ENCODE measurements at regions not wholly inside any gene's neighbourhood (a gene's known extent, or its start where the extent isn't known, plus 50 kb on each side); places are given as distances from the start of the nearest gene placed in this dataset.

- Mint-ChIP-seq H3K36me3 (peaks cover 27% of the 10 kb centered on the region), H3K4me3 (no peak overlapping the region), H3K27ac (no peak overlapping the region), H3K27me3 (ENCODE audit: low read depth in 2 of 2) (peaks cover 0 to 10% of the 10 kb centered on the region in 2 donors), H3K9me3 (peaks cover 9 to 22% of the 10 kb centered on the region in 2 donors), H3K4me1 (no peaks in the 10 kb centered on the region)
- H3K36me3 ChIP-seq (ENCODE audit: control insufficient read depth, insufficient read depth, low read length): no peaks in the 10 kb centered on the region
- H3K4me1 ChIP-seq (ENCODE audit: control insufficient read depth, insufficient read depth, low read length): no peaks in the 10 kb centered on the region
- ATAC-seq (no peak), DNase-seq (no peak)
- peaks cover 26% of the 10 kb centered on the region for H3K9me3 ChIP-seq (ENCODE audit: control insufficient read depth, insufficient read depth, low read length)
- no peak overlapping the region for H3K27ac ChIP-seq (ENCODE audit: low read length)
- intact Hi-C loops (cut with micrococcal nuclease): no loop called here
- no peaks in the 10 kb centered on the region for H3K27me3 ChIP-seq (ENCODE audit: control insufficient read depth, insufficient read depth, low read length)
- no peak overlapping the region for H3K4me3 ChIP-seq (ENCODE audit: low read length)
- TF ChIP-seq, protein P1, sequence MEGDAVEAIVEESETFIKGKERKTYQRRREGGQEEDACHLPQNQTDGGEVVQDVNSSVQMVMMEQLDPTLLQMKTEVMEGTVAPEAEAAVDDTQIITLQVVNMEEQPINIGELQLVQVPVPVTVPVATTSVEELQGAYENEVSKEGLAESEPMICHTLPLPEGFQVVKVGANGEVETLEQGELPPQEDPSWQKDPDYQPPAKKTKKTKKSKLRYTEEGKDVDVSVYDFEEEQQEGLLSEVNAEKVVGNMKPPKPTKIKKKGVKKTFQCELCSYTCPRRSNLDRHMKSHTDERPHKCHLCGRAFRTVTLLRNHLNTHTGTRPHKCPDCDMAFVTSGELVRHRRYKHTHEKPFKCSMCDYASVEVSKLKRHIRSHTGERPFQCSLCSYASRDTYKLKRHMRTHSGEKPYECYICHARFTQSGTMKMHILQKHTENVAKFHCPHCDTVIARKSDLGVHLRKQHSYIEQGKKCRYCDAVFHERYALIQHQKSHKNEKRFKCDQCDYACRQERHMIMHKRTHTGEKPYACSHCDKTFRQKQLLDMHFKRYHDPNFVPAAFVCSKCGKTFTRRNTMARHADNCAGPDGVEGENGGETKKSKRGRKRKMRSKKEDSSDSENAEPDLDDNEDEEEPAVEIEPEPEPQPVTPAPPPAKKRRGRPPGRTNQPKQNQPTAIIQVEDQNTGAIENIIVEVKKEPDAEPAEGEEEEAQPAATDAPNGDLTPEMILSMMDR (IDR thresholded peaks at IDR 0.05): no peak
Measured at GRCh38 chr6:148667395-148667794, 79.4 kb upstream of the UST start.

DNA sequence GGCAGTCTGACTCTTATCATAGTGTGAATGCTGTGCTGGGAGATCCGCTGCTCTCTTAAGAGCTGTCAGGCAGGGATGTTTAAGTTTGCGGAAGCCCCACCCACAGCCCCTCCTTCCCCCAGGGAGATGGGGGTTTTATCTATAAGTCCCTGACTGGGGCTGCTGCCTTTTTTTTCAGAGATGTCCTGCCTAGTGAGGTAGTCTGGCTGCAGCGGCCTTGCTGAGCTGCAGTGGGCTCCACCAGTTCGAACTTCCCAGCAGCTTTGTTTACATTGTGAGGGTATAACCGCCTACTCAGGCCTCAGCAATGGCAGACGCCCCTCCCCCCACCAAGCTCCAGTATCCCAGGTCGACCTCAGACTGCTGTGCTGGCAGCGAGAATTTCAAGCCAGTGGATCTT is 75.7 kb upstream of the UST start:
- 86% methylated on average over 6 of the region's 8 CpGs for WGBS (ENCODE audit: insufficient coverage)
- intact Hi-C loops (cut with micrococcal nuclease): no loop called here
- peaks cover 27% of the 10 kb centered on the region for H3K36me3 Mint-ChIP-seq
- no peaks in the 10 kb centered on the region for H3K4me1 Mint-ChIP-seq
- Histone ChIP-seq H3K9me3 (ENCODE audit: control insufficient read depth, insufficient read depth, low read length) (peaks cover 34% of the 10 kb centered on the region), H3K36me3 (ENCODE audit: control insufficient read depth, insufficient read depth, low read length) (no peaks in the 10 kb centered on the region), H3K4me1 (ENCODE audit: control insufficient read depth, insufficient read depth, low read length) (no peaks in the 10 kb centered on the region), H3K27me3 (ENCODE audit: control insufficient read depth, insufficient read depth, low read length) (no peaks in the 10 kb centered on the region), H3K27ac (ENCODE audit: low read length) (no peak overlapping the region), H3K4me3 (ENCODE audit: low read length) (no peak overlapping the region)
- ATAC-seq: no peak
- peaks cover 11 to 22% of the 10 kb centered on the region in 2 donors for H3K9me3 Mint-ChIP-seq
- TF ChIP-seq, protein P1 (IDR thresholded peaks at IDR 0.05): no peak
- no peak overlapping the region for H3K4me3 Mint-ChIP-seq
- H3K27ac Mint-ChIP-seq: no peak overlapping the region
- peaks cover 11 to 18% of the 10 kb centered on the region in 2 donors for H3K27me3 Mint-ChIP-seq (ENCODE audit: low read depth in 2 of 2)
- no peak for DNase-seq

GRCh38 chr6:148671952-148672351 is 74.9 kb upstream of the UST start:
- no peaks in the 10 kb centered on the region for H3K36me3 ChIP-seq (ENCODE audit: control insufficient read depth, insufficient read depth, low read length)
- Mint-ChIP-seq H3K4me1 (no peaks in the 10 kb centered on the region), H3K36me3 (peaks cover 19% of the 10 kb centered on the region), H3K9me3 (peaks cover 8 to 15% of the 10 kb centered on the region in 2 donors), H3K4me3 (no peak overlapping the region), H3K27ac (no peak overlapping the region), H3K27me3 (ENCODE audit: low read depth in 2 of 2) (peaks cover 11 to 18% of the 10 kb centered on the region in 2 donors)
- H3K27ac ChIP-seq (ENCODE audit: low read length): no peak overlapping the region
- H3K27me3 ChIP-seq (ENCODE audit: control insufficient read depth, insufficient read depth, low read length): no peaks in the 10 kb centered on the region
- DNase-seq (no peak), ATAC-seq (no peak)
- H3K4me1 ChIP-seq (ENCODE audit: control insufficient read depth, insufficient read depth, low read length): no peaks in the 10 kb centered on the region
- H3K4me3 ChIP-seq (ENCODE audit: low read length): no peak overlapping the region
- TF ChIP-seq, protein P1 (IDR thresholded peaks at IDR 0.05): no peak
- peaks cover 27% of the 10 kb centered on the region for H3K9me3 ChIP-seq (ENCODE audit: control insufficient read depth, insufficient read depth, low read length)
- intact Hi-C loops (cut with micrococcal nuclease): no loop called here

GRCh38 chr6:148674306-148674705 is 72.5 kb upstream of the UST start:
- Histone ChIP-seq H3K4me1 (ENCODE audit: control insufficient read depth, insufficient read depth, low read length) (peaks cover 7% of the 10 kb centered on the region), H3K27me3 (ENCODE audit: control insufficient read depth, insufficient read depth, low read length) (no peaks in the 10 kb centered on the region), H3K4me3 (ENCODE audit: low read length) (no peak overlapping the region), H3K27ac (ENCODE audit: low read length) (no peak overlapping the region), H3K9me3 (ENCODE audit: control insufficient read depth, insufficient read depth, low read length) (peaks cover 22% of the 10 kb centered on the region), H3K36me3 (ENCODE audit: control insufficient read depth, insufficient read depth, low read length) (no peaks in the 10 kb centered on the region)
- no peak overlapping the region for H3K4me3 Mint-ChIP-seq
- DNase-seq: no peak
- H3K4me1 Mint-ChIP-seq: peaks cover 0 to 7% of the 10 kb centered on the region in 2 donors
- no peak overlapping the region for H3K27ac Mint-ChIP-seq
- 60% methylated on average over 1 of the region's 1 CpG for WGBS (ENCODE audit: insufficient coverage)
- intact Hi-C loops (cut with micrococcal nuclease): no loop called here
- peaks cover 7% of the 10 kb centered on the region for H3K36me3 Mint-ChIP-seq
- TF ChIP-seq, protein P1 (IDR thresholded peaks at IDR 0.05): no peak
- peaks cover 4 to 5% of the 10 kb centered on the region in 2 donors for H3K9me3 Mint-ChIP-seq
- peaks cover 11 to 18% of the 10 kb centered on the region in 2 donors for H3K27me3 Mint-ChIP-seq (ENCODE audit: low read depth in 2 of 2)
- no peak for ATAC-seq

All from natural killer cell (primary cell).